ENCODE measurements at regions not wholly inside any gene's neighbourhood (a gene's known extent, or its start where the extent isn't known, plus 50 kb on each side); places are given as distances from the start of the nearest gene placed in this dataset.

GRCh38 chr4:132557660-132558059 is 591.4 kb upstream of the PCDH10 start:
- DNase-seq (ENCODE audit: low read depth in 1 of 2, low spot score in 1 of 2) = no peak
- Histone ChIP-seq H3K27me3 (ENCODE audit: insufficient read depth, poor library complexity, severe bottlenecking) (no peaks in the 10 kb centered on the region), H3K4me3 (replicated peaks; ENCODE audit: insufficient read depth, low read length) (no peak overlapping the region), H3K27ac (replicated peaks) (no peak overlapping the region)
- TF ChIP-seq SPI1 (IDR thresholded peaks at IDR 0.05; ENCODE audit: borderline replicate concordance, low read depth) (no peak), POLR2AphosphoS5 (IDR thresholded peaks at IDR 0.05; ENCODE audit: low read depth) (no peak), GABPA (IDR thresholded peaks at IDR 0.05; ENCODE audit: low read depth) (no peak)
- TF ChIP-seq, protein P1, sequence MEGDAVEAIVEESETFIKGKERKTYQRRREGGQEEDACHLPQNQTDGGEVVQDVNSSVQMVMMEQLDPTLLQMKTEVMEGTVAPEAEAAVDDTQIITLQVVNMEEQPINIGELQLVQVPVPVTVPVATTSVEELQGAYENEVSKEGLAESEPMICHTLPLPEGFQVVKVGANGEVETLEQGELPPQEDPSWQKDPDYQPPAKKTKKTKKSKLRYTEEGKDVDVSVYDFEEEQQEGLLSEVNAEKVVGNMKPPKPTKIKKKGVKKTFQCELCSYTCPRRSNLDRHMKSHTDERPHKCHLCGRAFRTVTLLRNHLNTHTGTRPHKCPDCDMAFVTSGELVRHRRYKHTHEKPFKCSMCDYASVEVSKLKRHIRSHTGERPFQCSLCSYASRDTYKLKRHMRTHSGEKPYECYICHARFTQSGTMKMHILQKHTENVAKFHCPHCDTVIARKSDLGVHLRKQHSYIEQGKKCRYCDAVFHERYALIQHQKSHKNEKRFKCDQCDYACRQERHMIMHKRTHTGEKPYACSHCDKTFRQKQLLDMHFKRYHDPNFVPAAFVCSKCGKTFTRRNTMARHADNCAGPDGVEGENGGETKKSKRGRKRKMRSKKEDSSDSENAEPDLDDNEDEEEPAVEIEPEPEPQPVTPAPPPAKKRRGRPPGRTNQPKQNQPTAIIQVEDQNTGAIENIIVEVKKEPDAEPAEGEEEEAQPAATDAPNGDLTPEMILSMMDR (IDR thresholded peaks at IDR 0.05; ENCODE audit: insufficient read depth, low read length) = no peak
- TF ChIP-seq, protein P2, sequence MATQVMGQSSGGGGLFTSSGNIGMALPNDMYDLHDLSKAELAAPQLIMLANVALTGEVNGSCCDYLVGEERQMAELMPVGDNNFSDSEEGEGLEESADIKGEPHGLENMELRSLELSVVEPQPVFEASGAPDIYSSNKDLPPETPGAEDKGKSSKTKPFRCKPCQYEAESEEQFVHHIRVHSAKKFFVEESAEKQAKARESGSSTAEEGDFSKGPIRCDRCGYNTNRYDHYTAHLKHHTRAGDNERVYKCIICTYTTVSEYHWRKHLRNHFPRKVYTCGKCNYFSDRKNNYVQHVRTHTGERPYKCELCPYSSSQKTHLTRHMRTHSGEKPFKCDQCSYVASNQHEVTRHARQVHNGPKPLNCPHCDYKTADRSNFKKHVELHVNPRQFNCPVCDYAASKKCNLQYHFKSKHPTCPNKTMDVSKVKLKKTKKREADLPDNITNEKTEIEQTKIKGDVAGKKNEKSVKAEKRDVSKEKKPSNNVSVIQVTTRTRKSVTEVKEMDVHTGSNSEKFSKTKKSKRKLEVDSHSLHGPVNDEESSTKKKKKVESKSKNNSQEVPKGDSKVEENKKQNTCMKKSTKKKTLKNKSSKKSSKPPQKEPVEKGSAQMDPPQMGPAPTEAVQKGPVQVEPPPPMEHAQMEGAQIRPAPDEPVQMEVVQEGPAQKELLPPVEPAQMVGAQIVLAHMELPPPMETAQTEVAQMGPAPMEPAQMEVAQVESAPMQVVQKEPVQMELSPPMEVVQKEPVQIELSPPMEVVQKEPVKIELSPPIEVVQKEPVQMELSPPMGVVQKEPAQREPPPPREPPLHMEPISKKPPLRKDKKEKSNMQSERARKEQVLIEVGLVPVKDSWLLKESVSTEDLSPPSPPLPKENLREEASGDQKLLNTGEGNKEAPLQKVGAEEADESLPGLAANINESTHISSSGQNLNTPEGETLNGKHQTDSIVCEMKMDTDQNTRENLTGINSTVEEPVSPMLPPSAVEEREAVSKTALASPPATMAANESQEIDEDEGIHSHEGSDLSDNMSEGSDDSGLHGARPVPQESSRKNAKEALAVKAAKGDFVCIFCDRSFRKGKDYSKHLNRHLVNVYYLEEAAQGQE (IDR thresholded peaks at IDR 0.05; ENCODE audit: insufficient replicate concordance, low read depth) = no peak

- no peak for DNase-seq (ENCODE audit: low read depth in 1 of 2, low spot score in 1 of 2)
- TF ChIP-seq, protein P2 (IDR thresholded peaks at IDR 0.05; ENCODE audit: insufficient replicate concordance, low read depth) = no peak
- no peak for TF ChIP-seq POLR2AphosphoS5 (IDR thresholded peaks at IDR 0.05; ENCODE audit: low read depth)
- TF ChIP-seq, protein P1 (IDR thresholded peaks at IDR 0.05; ENCODE audit: insufficient read depth, low read length) = no peak
- no peak for TF ChIP-seq SPI1 (IDR thresholded peaks at IDR 0.05; ENCODE audit: borderline replicate concordance, low read depth)
- no peak for TF ChIP-seq GABPA (IDR thresholded peaks at IDR 0.05; ENCODE audit: low read depth)
- H3K27me3 ChIP-seq (ENCODE audit: insufficient read depth, poor library complexity, severe bottlenecking) = no peaks in the 10 kb centered on the region
- no peak overlapping the region for H3K4me3 ChIP-seq (replicated peaks; ENCODE audit: insufficient read depth, low read length)
- H3K27ac ChIP-seq (replicated peaks) = no peak overlapping the region
Measured at GRCh38 chr4:132564920-132565319, 584.2 kb upstream of the PCDH10 start.

- TF ChIP-seq, protein P1 (IDR thresholded peaks at IDR 0.05; ENCODE audit: insufficient read depth, low read length) = no peak
- TF ChIP-seq GABPA (IDR thresholded peaks at IDR 0.05; ENCODE audit: low read depth) (no peak), SPI1 (IDR thresholded peaks at IDR 0.05; ENCODE audit: borderline replicate concordance, low read depth) (no peak), POLR2AphosphoS5 (IDR thresholded peaks at IDR 0.05; ENCODE audit: low read depth) (no peak)
- TF ChIP-seq, protein P2 (IDR thresholded peaks at IDR 0.05; ENCODE audit: insufficient replicate concordance, low read depth) = no peak
Measured at GRCh38 chr4:132565542-132565941, 583.6 kb upstream of the PCDH10 start.

More at GRCh38 chr4:132565542-132565941, 583.6 kb upstream of the PCDH10 start:
- no peak overlapping the region for H3K4me3 ChIP-seq (replicated peaks; ENCODE audit: insufficient read depth, low read length)
- no peak for DNase-seq (ENCODE audit: low read depth in 1 of 2, low spot score in 1 of 2)
- no peak overlapping the region for H3K27ac ChIP-seq (replicated peaks)
- no peaks in the 10 kb centered on the region for H3K27me3 ChIP-seq (ENCODE audit: insufficient read depth, poor library complexity, severe bottlenecking)
